ENCODE measurements at regions not wholly inside any gene's neighbourhood (a gene's known extent, or its start where the extent isn't known, plus 50 kb on each side); places are given as distances from the start of the nearest gene placed in this dataset.

- TF ChIP-seq CTCF (IDR thresholded peaks at IDR 0.05; ENCODE audit: low read depth, low read length) (no peak), MAX (IDR thresholded peaks at IDR 0.05; ENCODE audit: low read depth, low read length) (no peak), POLR2A (IDR thresholded peaks at IDR 0.05; ENCODE audit: extremely low read depth, insufficient read length) (no peak)
These were observed 83.7 kb upstream of the L3MBTL4 start for GRCh38 chr18:6498289-6498856.
